ENCODE measurements at regions not wholly inside any gene's neighbourhood (a gene's known extent, or its start where the extent isn't known, plus 50 kb on each side); places are given as distances from the start of the nearest gene placed in this dataset.

DNA sequence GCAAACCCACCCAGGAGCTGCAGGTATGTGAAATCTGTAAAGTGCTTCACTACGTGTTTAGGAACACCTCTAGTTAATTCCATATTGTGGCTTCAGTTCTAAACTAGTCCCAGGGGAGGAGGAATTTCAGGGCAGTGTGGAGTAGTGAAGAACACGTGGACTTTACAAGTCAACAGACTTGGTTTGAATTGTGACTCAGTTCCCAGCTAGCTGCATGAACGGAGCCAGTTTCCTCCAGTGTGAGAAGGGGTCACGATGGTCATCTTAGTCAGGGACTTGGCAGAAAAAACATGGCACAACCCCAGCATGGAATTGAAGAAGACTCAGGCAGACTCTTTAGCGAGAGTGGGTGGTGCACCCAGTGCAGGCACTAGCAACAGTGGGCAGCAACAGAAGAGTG lies 175.7 kb upstream of the UBL3 start:
- DNase-seq: peak; percentile 18

DNA sequence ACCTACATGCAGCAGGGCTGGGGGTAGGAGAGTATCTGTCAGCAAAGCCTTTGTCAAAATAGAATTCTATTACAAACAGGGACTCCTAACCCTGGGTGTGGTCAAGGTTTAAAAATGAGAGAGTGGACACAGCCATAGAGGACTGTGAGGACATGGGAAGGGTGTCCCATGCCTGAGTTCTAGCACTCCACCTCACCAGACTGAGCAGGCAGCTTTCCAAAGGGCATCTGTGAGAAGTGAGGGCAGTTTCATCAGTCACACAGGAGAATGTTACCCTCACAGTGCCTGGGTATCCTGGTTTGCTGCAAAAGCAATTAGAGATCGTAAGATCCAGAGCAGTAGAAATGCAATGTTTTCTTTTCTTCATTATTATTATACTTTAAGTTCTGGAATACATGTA lies 174.9 kb upstream of the UBL3 start:
- no peak for DNase-seq

DNA sequence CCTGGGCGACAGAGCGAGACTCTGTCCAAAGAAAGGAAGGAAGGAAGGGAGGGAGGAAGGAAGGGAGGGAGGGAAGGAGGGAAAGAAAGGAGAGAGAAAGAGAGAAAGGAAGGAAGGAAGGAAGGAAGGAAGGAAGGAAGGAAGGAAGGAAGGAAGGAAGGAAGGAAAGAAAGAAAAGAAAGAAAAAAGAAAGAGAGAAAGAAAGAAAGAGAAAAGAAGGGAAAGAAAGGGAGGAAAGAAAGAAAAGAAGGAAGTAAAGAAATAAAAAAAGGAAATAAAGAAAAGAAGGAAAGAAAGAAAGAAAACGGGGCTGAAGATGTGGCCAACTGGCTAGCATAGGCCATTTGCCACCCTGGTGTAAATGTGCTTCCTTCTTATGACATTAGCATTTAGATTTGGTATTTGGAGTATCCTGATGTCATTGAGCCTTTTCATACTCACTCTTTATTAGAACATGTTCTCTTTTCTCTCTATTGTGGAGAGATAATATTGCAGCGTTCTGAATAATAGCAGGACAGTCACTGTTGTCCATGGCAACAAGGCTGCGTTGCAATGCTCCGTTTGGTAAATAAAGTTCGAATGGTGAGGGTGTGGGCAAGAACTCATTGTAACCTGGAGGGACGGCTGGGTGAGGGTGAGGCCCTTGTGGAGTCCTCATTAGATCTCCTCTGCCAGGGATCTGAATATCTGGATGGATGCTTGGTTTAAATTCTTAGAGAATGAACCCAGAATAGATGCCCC lies 173.9 kb upstream of the UBL3 start:
- DNase-seq: no peak

DNA sequence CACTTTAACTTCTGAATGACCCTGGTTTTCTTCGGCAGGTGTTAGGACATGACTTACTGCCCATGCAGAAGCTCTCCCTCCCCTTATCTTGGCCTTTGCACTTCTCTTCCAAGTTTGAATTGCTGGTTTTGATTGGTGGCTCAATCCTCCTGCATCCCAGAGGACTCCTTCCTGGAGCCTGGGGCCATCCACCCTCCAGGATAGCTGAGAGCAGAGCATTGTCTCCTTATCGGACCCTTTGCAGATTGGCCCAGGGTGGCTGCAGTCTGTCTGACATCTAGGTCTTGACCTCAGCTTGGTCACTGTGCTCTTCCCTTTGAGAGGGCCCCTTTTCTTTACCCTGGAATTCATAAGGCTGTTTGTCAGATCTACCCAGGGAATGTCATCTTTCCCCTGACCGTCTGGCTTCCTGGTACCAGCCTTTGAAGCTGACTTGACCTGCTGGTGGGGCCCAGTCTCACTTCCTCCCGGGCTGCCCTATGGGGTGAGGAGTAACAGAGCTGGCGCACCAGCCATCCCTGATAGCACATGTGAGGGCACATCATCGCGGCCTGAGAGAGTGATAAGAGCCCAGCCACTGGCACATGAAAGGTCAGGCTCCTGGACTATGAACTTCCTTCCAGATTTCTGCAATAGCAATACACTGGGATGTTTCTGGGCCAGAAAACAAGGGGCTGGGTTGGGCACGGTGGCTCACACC lies 172.9 kb upstream of the UBL3 start:
- no peak for DNase-seq

DNA sequence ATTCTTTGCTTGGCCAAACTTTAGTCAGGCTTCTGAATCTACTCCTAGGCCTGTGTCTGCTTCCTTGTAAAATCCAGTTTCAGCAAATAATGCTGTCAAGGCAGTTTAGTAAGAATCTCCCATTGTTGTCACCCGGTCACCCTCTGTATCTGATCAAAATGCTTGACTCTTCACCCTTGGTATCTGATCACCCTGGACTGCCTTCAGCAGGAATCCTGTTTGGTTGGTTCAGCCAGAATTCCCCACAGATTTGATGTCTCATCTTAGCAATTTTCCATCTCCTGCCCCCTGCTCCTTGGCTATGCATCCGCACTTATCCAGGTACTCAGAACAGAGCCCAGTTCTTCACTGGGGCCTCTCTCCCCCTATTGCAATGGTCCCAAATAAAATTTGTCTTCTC lies 172.4 kb upstream of the UBL3 start:
- DNase-seq: no peak

DNA sequence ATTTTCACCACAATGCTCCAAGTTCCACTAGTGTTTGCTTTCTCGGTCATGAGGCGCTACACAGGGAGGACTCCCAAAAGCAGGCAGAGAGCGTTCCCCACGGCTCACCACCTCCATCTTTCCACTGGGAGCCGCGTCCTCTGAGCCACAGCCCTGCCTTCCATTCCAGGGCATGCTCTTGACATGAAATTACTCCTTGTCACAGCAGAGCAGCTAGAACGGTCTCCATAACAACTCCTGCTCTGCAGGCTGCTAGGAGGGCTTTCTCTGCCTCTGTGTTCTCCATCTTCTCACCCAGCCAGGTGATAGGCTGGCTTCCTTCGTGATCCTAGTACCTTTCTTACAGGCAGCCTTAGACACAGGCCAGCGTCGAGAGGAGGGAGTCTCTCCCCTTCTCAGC lies 171.8 kb upstream of the UBL3 start:
- DNase-seq: no peak

DNA sequence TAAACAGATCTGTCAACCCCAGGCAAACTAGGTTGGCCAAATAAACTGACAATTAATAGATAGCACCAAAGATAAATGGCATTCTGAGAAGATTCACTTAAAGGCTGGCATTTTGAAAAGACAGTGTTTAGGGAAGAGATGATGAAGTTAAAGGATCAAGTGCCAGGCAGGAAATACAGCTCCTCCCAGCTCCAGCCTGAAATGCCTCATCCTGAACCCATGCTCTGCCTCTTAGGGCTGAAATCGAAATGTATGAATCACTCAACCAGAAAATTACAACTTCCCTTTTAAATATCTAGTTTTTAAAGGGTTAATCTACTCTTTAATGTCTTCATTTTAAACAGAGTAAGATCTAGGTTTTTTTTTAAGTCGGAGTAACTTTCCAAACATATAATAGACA lies 171.2 kb upstream of the UBL3 start:
- no peak for DNase-seq

DNA sequence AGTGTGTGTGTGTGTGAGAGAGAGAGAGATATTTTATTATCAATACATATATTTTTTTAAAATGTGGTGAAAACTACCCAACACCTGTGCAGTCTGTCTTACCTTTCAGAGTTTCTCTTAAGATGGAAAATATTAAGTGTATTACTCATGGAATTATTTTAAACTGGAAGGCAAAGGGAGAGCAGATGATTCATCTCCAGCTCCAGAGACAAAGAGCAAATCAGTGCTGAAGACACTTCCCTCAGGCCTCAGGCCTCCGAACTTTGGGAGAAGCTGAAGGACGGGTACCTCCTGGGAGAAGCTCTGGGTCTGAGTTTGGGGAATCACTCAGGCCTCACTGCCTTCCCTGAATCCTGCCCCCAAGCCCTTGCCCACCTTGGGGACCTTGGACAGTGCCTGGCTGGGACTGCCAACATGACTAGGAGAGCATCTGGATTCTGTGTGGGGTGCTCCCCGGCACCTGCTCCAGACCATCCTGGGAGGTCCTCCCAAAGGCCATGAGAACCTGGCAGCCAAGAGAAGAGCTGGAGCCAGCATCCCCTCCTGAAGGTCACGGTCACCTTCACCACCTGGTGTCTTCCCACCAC lies 170.4 kb upstream of the UBL3 start:
- no peak for DNase-seq

DNA sequence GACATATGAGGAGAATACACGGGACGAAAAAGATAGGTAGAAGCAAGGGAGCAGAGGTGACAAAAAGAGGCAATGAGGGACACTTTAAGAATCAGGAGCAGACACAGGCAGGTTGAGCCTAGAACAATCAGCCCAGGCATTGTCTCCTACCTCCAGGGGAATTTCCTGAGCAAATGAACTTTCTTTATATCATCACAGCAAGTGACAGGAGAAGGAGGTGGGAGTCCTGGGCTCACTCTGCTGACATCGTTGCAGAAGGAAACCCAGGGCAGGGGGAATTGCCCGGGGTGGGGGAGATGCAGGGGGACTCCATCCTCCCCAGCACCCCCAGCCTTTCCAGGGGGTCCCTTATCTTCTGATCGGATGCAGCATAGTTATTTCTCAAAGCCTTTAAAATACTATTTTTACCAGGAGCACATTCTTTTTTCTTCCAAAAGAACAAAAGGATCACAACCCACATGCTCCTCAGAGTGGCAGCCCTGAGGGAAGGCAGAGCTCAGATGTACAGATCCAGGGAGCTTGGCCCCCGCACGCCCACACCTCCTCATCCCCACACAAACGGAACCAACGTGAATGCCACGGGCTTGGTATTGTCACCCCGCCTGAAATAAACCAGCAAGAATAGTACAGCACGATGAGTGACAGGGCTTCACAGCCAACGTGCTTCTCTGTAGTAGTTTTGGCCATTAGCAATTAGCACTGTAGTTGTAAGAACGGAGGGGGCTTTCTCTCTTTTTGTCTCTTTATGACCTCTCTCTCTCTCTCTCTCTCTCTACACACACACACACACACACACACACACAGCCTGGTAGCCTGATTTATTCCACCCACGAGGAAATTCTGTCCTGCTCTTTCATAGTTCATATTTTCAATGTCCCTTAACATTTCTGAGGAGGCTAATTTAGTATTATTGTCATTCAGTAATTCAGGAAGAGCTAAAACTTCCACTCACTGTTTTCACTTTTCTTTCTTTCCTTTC lies 169.5 kb upstream of the UBL3 start:
- DNase-seq: no peak

DNA sequence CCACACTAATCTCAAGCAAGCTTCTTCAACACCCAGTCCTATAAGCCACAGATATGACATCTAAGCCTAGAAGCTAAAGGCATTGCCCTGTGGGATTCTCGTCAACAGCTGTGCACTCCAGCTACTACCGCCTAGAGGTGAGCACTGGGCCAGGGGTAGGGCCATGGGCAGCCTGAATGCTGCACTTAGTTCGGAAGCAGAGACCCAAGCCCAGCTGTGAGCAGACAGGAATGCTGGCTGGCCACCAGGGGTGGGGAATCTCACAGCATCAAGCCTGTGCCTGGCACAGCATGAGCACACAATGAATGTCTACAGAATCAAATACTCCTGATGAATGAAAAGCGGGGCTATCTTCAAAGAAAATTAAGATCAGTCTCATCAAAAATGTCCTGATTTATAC lies 167.5 kb upstream of the UBL3 start:
- DNase-seq: no peak

DNA sequence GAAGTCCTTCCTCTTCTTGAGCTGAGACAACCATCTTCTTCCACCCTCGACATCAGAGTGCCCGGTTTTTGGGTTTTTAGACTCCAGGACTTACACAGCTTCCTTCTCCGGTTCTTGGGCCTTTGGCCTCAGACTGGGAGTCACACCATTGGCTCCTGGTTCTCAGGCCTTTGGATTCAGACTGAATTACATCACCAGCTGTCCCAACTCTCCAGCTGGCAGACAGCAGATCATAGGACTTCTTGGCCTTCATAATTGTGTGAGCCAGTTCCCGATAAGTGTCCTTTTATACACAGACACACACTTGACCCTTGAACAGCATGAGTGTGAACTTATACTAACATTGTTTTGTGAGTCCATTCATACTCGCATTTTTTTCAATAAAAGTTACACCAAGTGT lies 166.0 kb upstream of the UBL3 start:
- no peak for DNase-seq

DNA sequence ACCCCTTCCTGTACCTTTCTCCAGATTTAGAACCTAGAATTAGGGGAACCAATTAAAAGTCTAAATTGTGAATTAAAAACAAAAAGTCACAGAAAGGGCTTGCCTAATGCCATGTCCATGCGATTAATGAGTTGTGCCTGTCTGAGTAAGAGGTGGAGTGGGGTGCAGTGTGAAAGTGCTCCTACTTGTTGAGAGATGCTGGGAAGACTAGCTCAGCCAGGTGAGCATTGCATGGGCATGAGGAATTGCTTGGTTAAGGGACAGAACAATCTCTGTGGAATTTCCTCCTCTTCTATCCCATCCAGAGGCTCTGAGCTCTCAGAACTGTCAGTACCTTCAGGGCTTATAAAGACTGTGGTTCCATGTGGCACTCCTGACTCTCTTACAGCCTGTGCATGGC lies 159.0 kb upstream of the UBL3 start:
- no peak for DNase-seq

DNA sequence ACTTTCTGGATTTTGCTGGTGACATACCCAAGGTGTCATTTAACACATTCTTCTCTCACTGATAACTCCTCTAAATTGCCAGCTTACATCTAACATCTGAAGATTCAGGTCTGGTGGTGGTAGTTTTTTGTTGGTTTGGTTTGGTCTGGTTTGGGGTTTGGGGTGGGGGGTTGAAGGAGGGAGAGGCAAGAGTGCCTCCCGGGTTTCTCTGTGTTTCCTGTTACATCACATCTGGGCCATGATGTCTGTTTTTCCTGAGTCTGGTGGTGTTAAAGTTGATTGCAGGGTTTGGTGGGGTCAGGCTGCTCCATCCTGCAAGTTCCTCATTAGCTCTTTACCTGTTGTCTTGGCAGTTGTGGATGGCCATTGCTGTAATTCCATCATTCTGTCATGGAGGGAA lies 155.8 kb upstream of the UBL3 start:
- no peak for DNase-seq

DNA sequence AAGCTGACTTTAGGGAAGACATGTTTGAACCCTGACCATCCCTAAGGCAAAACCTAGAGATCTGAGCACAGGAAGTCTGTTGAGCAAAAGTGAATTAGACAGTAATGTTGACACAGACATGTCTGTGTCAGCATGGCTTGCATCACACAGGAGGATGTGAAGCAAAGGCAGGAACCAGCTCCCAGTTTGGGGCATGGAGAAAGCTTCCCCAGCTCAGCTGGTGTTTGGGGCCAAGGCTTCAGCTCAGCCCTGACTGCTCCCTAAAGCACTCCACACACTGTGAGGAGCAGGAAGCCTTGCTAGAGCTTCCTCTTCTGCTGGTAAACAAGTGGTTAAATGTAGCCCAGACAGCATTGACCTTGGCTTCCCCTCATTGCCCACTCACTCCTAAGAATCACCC lies 153.8 kb upstream of the UBL3 start:
- DNase-seq: no peak

DNA sequence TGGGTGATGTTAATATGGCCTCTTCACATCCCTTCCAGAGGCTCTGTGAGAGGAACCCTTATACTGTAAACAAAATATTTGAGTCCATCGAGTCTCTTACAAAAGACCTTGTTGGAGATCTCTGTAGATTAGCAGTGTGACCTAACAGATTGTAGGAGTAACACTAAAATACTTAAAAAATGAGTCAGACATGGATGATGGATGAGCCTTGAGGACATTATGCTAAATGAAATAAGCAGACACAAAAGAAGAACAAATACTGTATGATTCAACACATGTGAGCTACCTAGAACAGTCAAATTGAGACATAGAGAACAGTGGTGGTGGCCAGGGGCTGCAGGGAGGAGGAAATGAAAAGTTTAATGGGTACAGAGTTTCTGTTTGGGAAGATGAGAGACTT lies 152.2 kb upstream of the UBL3 start:
- peak; percentile 62 for DNase-seq

DNA sequence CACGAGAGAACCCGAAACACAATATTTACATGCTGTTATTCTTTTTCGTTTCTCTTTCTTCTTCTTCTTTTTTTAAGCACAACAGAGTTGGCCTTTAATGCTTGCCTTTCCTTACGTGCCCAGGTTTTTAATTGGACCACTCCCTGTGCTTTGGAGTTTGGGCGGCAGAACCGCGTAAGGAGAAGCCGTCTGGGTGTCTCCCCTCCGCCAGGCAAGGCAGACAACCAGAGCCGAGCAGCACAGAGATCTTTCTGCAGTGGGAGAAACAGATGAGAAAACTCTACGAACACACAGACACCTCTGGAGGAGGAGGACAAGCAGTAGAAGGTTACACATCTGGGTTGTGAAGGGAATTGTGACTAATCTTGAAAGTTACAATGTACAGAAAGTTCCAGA lies 150.0 kb upstream of the UBL3 start:
- DNase-seq: no peak

DNA sequence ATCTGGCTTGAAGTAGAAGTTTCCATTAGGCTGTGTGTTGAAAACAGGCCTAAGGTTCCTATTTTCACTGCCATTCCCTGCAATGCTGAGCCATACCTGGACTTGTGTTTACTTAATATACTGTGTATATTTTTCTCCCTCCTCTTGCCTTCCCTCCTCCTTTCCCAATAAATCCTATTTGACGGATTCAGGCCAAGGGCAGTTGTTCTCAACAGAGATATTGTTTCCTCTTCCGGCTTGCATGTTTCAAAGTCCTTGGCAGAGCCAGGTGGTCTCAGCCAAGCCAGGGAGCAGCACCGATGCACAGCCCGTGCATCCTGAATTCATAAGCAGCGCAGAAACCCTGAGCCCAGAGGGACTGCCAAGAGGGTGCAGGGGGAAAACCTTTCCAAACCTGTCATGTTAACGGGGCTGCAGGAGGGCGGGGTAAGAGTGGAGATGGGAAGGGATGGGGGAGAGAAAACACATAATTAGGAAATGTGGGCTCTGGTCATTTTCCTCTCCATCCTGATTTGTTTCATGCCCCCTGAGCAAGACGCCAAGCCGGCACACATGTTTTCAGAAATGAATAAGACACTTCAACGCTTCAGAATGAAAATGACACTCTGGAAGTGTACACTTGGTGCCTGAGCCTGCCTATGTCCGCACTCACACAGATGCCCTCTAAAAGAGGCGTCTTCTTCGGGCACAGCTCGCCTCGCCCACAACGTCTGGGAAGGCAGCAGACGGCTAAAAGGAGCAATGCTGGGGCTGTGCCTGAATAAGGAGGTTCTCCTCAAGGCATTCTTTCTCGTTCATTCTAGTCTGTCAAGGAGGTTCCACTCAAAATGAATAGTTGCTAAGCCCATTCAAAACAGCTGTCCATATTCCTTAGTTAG lies 149.3 kb upstream of the UBL3 start:
- DNase-seq: no peak

DNA sequence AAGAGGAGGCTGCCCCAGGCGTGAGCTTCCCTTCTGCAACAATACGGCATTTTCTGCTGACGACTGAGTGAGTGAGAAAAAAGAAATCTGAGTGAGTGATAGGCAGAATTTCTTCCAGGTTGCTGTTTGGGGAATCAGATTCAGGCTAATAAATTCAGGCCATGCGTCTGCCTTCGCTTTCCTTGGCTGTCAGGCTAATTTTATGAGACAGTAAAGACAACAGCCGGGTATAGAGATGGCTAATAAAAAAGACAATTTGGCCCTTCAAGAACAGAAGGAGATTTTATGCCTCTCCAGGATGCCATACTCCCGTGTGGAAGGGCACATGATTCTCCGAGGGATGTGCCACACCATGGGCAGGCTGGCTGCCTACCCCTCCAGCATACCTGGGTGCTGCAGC lies 145.9 kb upstream of the UBL3 start:
- no peak for DNase-seq

DNA sequence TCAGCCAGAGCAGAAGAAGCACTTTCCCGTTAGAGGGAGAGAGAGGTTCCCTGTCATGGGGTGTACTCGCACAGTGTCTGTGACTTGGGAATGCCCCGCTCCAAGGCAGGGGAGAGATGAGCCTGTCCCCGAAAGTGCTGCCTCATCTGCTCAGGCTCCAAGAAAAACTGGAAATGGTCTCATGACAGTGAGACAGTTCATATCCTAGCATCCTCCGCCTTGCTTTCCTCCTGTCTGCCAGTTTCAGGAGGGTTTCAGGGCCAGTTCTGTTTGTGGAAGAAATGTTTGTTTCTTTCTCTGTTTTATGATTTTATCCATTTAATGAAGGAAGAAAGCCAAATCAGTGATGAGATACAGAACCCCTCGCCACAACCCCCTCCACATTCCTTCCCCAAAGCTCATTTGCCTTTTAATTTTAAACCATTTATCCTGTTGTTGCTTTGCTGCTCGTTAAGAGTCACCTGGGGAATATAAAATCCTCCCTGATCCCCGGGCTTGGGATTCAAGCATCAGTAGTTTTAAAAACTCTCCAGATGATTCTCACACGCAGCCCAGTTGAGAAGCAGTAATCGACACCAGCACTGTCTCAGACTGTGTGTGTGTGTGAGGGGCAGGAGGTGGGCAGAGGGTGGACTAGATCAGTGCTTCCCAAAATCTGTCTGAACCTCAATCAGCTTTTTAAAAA lies 144.6 kb upstream of the UBL3 start:
- no peak for DNase-seq

DNA sequence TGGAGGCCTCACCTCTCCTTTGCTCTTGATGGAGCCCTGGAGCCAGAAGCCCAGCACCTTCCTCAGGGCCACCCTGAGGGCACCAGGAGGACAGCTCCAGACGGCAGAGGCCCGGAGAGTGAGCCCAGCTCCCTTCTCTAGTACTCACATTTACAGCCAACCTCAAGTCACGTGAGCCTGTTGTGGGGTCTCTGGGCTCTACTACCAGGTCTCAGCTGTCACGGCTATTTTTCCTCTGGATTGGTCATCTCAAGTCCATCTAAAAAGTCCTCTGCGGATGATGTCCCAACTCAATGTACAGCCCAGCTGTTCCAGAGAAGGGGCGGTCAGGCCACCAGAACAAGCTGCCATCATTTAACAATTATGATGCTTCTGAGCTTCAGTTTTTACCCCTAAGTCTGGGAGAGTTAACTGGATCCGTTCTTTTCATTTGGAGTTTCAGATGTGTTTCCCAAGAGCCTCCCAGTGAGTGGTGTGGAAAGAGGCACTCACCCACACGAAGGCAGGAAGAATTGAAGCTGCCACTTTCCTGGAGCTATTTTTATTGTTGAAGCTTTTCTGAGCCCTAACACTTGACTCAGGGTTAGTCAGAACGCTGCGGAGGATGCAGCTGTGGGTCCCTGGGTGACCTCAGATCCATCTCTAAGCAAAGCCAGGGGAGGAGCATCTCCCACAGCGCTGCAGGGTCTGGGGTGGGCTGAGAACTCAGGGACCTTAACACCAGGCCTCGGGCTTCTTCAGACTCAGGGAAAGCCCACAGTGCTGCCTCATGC lies 143.5 kb upstream of the UBL3 start:
- DNase-seq: no peak

DNA sequence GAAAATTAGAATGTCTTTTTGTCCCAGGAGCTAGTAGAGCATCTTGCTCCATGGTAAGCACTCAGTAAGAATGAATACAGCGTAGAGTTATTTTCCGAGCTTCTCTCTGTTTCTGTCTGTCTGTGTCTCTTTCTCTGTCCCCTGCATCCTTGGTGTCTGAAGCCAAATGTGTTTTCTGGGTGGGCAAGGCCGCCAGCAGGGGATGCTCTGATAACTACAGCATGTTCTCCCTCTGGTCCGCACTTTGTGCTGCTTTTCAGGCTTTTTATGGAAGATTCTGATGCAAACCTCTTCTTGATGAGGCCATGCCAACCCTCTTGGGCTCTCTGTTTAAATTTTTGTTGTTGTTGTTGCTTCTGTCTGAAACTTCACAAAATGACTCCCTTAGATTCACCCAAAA lies 142.8 kb upstream of the UBL3 start:
- DNase-seq: no peak
